Spleen (tissue), 7 donors: ENCODE measurements at regions not wholly inside any gene's neighbourhood (a gene's known extent, or its start where the extent isn't known, plus 50 kb on each side); places are given as distances from the start of the nearest gene placed in this dataset.
"Not testable (repeated sequence)": the region's sequence is repeated elsewhere in the genome, so short reads cannot be mapped to it uniquely, and the experiment has no call there.

ENCODE experiments used
- POLR2AphosphoS5 ChIP-seq, 3 donors: sonication (generic); formaldehyde crosslinking; IDR thresholded peaks; one replicate each; pipeline ENCODE4 v1.5.1; 2017; ENCODE audit warnings: antibody characterized with exemption in 3 of 3
- TF ChIP-seq, protein P1 (sequence below), 11 experiments: fragments of 200-600 bp in 7 of 11; fragments of 450-650 bp in 4 of 11; sonication (generic) in 4 of 11; IDR thresholded peaks in 8 of 11; conservative IDR thresholded peaks in 3 of 11; 1 replicate in 7 of 11; 2 replicates in 4 of 11; pipeline versions ENCODE4 v1.4.0 to v1.8.0; 2016 to 2021; ENCODE audit warnings: antibody characterized with exemption in 11 of 11, inconsistent platforms in 4 of 11, mild to moderate bottlenecking in 1 of 11
- donor health status: DM: no; HTN: no; CAD: no; lungs with moderate emphysema.
- donor health status: DM: no; HTN: no; CAD: no.
- donor health status: DM: no; HTN: no; CAD: no.

DNA sequence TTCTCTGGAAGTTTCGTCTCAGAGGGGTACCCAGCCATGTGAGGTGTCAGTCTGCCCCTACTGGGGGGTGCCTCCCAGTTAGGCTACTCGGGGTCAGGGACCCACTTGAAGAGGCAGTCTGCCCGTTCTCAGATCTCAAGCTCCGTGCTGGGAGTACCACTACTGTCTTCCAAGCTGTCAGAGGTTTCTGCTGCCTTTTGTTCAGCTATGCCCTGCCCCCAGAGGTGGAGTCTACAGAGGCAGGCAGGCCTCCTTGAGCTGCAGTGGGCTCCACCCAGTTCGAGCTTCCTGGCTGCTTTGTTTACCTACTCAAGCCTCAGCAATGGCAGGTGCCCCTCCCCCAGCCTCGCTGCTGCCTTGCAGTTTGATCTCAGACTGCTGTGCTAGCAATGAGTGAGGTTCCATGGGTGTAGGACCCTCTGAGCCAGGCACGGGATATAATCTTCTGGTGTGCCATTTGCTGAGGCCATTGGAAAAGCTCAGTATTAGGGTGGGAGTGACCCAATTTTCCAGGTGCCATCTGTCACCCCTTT is 71.0 kb upstream of the SH3GLB1 start:
- TF ChIP-seq, protein P1, sequence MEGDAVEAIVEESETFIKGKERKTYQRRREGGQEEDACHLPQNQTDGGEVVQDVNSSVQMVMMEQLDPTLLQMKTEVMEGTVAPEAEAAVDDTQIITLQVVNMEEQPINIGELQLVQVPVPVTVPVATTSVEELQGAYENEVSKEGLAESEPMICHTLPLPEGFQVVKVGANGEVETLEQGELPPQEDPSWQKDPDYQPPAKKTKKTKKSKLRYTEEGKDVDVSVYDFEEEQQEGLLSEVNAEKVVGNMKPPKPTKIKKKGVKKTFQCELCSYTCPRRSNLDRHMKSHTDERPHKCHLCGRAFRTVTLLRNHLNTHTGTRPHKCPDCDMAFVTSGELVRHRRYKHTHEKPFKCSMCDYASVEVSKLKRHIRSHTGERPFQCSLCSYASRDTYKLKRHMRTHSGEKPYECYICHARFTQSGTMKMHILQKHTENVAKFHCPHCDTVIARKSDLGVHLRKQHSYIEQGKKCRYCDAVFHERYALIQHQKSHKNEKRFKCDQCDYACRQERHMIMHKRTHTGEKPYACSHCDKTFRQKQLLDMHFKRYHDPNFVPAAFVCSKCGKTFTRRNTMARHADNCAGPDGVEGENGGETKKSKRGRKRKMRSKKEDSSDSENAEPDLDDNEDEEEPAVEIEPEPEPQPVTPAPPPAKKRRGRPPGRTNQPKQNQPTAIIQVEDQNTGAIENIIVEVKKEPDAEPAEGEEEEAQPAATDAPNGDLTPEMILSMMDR (IDR thresholded peaks at IDR 0.05 in 8 of 11, conservative IDR thresholded peaks at IDR 0.05 in 3 of 11): not testable (repeated sequence)
- TF ChIP-seq POLR2AphosphoS5 (IDR thresholded peaks at IDR 0.05): not testable (repeated sequence)
